Spleen (tissue), 7 donors: ENCODE measurements at regions not wholly inside any gene's neighbourhood (a gene's known extent, or its start where the extent isn't known, plus 50 kb on each side); places are given as distances from the start of the nearest gene placed in this dataset.

ENCODE experiments used
- POLR2A ChIP-seq, 3 donors: fragments of 450-650 bp; IDR thresholded peaks; one replicate each; pipeline ENCODE4 v1.5.1; 2017; ENCODE audit warnings: antibody characterized with exemption in 3 of 3, mild to moderate bottlenecking in 1 of 3
- TF ChIP-seq, protein P1 (sequence below), 11 experiments: fragments of 200-600 bp in 7 of 11; fragments of 450-650 bp in 4 of 11; sonication (generic) in 4 of 11; IDR thresholded peaks in 8 of 11; conservative IDR thresholded peaks in 3 of 11; 1 replicate in 7 of 11; 2 replicates in 4 of 11; pipeline versions ENCODE4 v1.4.0 to v1.8.0; 2016 to 2021; ENCODE audit warnings: antibody characterized with exemption in 11 of 11, inconsistent platforms in 4 of 11, mild to moderate bottlenecking in 1 of 11
- donor health status: DM: no; HTN: no; CAD: no; lungs with moderate emphysema.
- donor health status: DM: no; HTN: no; CAD: no.
- donor health status: DM: no; HTN: no; CAD: no.

DNA sequence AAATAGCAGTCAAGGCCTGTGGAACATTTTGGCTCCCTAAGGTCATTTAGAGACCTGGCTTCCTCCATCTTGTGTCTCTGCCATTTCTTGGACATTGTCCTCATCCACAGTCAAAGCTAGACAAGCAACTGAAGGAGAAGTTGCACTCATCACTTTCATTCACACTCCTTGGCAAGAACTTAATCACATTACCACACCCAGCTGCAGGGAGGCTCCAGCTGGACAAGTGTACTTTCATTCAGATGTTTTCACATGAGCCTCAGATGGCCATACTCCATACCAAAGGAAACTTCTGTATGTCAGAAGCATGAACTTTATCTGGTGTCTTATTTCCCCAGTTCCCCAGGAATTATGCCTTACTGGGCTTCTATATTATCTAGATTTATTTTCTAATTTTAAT lies 537.4 kb downstream of the TMEM135 start:
- no peak for TF ChIP-seq POLR2A (IDR thresholded peaks at IDR 0.05)
- TF ChIP-seq, protein P1, sequence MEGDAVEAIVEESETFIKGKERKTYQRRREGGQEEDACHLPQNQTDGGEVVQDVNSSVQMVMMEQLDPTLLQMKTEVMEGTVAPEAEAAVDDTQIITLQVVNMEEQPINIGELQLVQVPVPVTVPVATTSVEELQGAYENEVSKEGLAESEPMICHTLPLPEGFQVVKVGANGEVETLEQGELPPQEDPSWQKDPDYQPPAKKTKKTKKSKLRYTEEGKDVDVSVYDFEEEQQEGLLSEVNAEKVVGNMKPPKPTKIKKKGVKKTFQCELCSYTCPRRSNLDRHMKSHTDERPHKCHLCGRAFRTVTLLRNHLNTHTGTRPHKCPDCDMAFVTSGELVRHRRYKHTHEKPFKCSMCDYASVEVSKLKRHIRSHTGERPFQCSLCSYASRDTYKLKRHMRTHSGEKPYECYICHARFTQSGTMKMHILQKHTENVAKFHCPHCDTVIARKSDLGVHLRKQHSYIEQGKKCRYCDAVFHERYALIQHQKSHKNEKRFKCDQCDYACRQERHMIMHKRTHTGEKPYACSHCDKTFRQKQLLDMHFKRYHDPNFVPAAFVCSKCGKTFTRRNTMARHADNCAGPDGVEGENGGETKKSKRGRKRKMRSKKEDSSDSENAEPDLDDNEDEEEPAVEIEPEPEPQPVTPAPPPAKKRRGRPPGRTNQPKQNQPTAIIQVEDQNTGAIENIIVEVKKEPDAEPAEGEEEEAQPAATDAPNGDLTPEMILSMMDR (IDR thresholded peaks at IDR 0.05 in 8 of 11, conservative IDR thresholded peaks at IDR 0.05 in 3 of 11): no peak
